ENCODE measurements at regions not wholly inside any gene's neighbourhood (a gene's known extent, or its start where the extent isn't known, plus 50 kb on each side); places are given as distances from the start of the nearest gene placed in this dataset.

- Mint-ChIP-seq H3K27me3 (ENCODE audit: low read depth) (no peaks in the 10 kb centered on the region), H3K36me3 (ENCODE audit: low read depth) (no peaks in the 10 kb centered on the region), H3K4me1 (ENCODE audit: low read depth) (peaks cover 13% of the 10 kb centered on the region), H3K27ac (ENCODE audit: unreplicated experiment) (no peak overlapping the region), H3K4me3 (ENCODE audit: unreplicated experiment) (no peak overlapping the region), H3K9me3 (ENCODE audit: low read depth) (peaks cover 3% of the 10 kb centered on the region)
- no peak for TF ChIP-seq CTCF (IDR thresholded peaks at IDR 0.05)
- DNase-seq (ENCODE audit: low spot score) = no peak
Measured at GRCh38 chr12:41983394-41983793, 161.3 kb downstream of the GXYLT1 start.

- no peak overlapping the region for H3K27ac Mint-ChIP-seq (ENCODE audit: unreplicated experiment)
Measured at GRCh38 chr12:41981758-41982157, 162.9 kb downstream of the GXYLT1 start.

GRCh38 chr12:41981013-41981412 is 163.7 kb downstream of the GXYLT1 start:
- TF ChIP-seq CTCF (IDR thresholded peaks at IDR 0.05) = no peak
- Mint-ChIP-seq H3K27ac (ENCODE audit: unreplicated experiment) (no peak overlapping the region), H3K27me3 (ENCODE audit: low read depth) (no peaks in the 10 kb centered on the region), H3K9me3 (ENCODE audit: low read depth) (peaks cover 6% of the 10 kb centered on the region), H3K4me3 (ENCODE audit: unreplicated experiment) (no peak overlapping the region), H3K36me3 (ENCODE audit: low read depth) (no peaks in the 10 kb centered on the region), H3K4me1 (ENCODE audit: low read depth) (peaks cover 13% of the 10 kb centered on the region)
- DNase-seq (ENCODE audit: low spot score) = no peak

More at GRCh38 chr12:41981758-41982157, 162.9 kb downstream of the GXYLT1 start:
- no peak for TF ChIP-seq CTCF (IDR thresholded peaks at IDR 0.05)
- Mint-ChIP-seq H3K9me3 (ENCODE audit: low read depth) (peaks cover 6% of the 10 kb centered on the region), H3K4me3 (ENCODE audit: unreplicated experiment) (no peak overlapping the region), H3K27me3 (ENCODE audit: low read depth) (no peaks in the 10 kb centered on the region), H3K4me1 (ENCODE audit: low read depth) (peaks cover 13% of the 10 kb centered on the region), H3K36me3 (ENCODE audit: low read depth) (no peaks in the 10 kb centered on the region)
- DNase-seq (ENCODE audit: low spot score) = no peak

- Mint-ChIP-seq H3K4me1 (ENCODE audit: low read depth) (peaks cover 13% of the 10 kb centered on the region), H3K27me3 (ENCODE audit: low read depth) (no peaks in the 10 kb centered on the region), H3K36me3 (ENCODE audit: low read depth) (no peaks in the 10 kb centered on the region), H3K9me3 (ENCODE audit: low read depth) (peaks cover 6% of the 10 kb centered on the region), H3K27ac (ENCODE audit: unreplicated experiment) (no peak overlapping the region), H3K4me3 (ENCODE audit: unreplicated experiment) (no peak overlapping the region)
- DNase-seq (ENCODE audit: low spot score) = no peak
- no peak for TF ChIP-seq CTCF (IDR thresholded peaks at IDR 0.05)
Measured at GRCh38 chr12:41980390-41980789, 164.3 kb downstream of the GXYLT1 start.

- no peak for TF ChIP-seq CTCF (IDR thresholded peaks at IDR 0.05)
- Mint-ChIP-seq H3K4me3 (ENCODE audit: unreplicated experiment) (no peak overlapping the region), H3K4me1 (ENCODE audit: low read depth) (peaks cover 13% of the 10 kb centered on the region), H3K27ac (ENCODE audit: unreplicated experiment) (no peak overlapping the region), H3K9me3 (ENCODE audit: low read depth) (peaks cover 6% of the 10 kb centered on the region), H3K36me3 (ENCODE audit: low read depth) (no peaks in the 10 kb centered on the region), H3K27me3 (ENCODE audit: low read depth) (no peaks in the 10 kb centered on the region)
- no peak for DNase-seq (ENCODE audit: low spot score)
Measured at GRCh38 chr12:41979574-41979973, 165.1 kb downstream of the GXYLT1 start.

Measured in chondrocyte (in vitro differentiated cells).